Coronary artery (tissue), 2 donors: ENCODE measurements at regions not wholly inside any gene's neighbourhood (a gene's known extent, or its start where the extent isn't known, plus 50 kb on each side); places are given as distances from the start of the nearest gene placed in this dataset.

Experiments used
- DNase-seq: peaks from one replicate; pipeline ENCODE4 v3.0.0-alpha.2; 2017; ENCODE audit warnings: low spot score
- H3K27ac ChIP-seq, 2 donors: fragments of 200-600 bp; sonication (generic); one replicate each; pipeline ENCODE4 v1.5.1; 2016 to 2019
- H3K4me3 ChIP-seq: fragments of 200-600 bp; sonication (generic); 2 replicates; pipeline ENCODE4 v1.5.1; 2016; ENCODE audit warnings: mild to moderate bottlenecking, moderate library complexity
- CTCF ChIP-seq: fragments of 200-600 bp; sonication (generic); IDR thresholded peaks from one replicate; pipeline ENCODE4 v1.5.1; 2019; ENCODE audit warnings: antibody characterized with exemption

GRCh38 chr11:116693593-116694348 lies 79.0 kb downstream of the BUD13 start:
- Histone ChIP-seq H3K4me3 (no peak overlapping the region), H3K27ac (no peak overlapping the region)
- no peak for DNase-seq
- TF ChIP-seq CTCF = no peak

GRCh38 chr11:116693102-116693570 lies 79.7 kb downstream of the BUD13 start:
- TF ChIP-seq CTCF = no peak
- Histone ChIP-seq H3K4me3 (no peak overlapping the region), H3K27ac (no peak overlapping the region)
- no peak for DNase-seq

GRCh38 chr11:116692318-116693101 lies 80.3 kb downstream of the BUD13 start:
- Histone ChIP-seq H3K27ac (no peak overlapping the region), H3K4me3 (no peak overlapping the region)
- TF ChIP-seq CTCF = no peak
- DNase-seq = no peak

GRCh38 chr11:116691771-116692177 lies 81.0 kb downstream of the BUD13 start:
- Histone ChIP-seq H3K27ac (no peak overlapping the region), H3K4me3 (no peak overlapping the region)
- peak; percentile 73 for TF ChIP-seq CTCF
- no peak for DNase-seq

GRCh38 chr11:116690611-116691010 lies 82.2 kb downstream of the BUD13 start:
- H3K4me3 ChIP-seq = no peak overlapping the region
- TF ChIP-seq CTCF = no peak
- DNase-seq = no peak
- no peak overlapping the region for H3K27ac ChIP-seq

GRCh38 chr11:116689413-116690127 lies 83.2 kb downstream of the BUD13 start:
- no peak for TF ChIP-seq CTCF
- DNase-seq = no peak
- no peak overlapping the region for H3K27ac ChIP-seq
- H3K4me3 ChIP-seq = no peak overlapping the region
